Memory B cell (primary cell): ENCODE measurements at regions not wholly inside any gene's neighbourhood (a gene's known extent, or its start where the extent isn't known, plus 50 kb on each side); places are given as distances from the start of the nearest gene placed in this dataset.
"Not testable (repeated sequence)": the region's sequence is repeated elsewhere in the genome, so short reads cannot be mapped to it uniquely, and the experiment has no call there.

Experiments
- ATAC-seq: fragments of 150-1000 bp; cut with Tn5 transposase; 2 replicates; pipeline ENCODE4 v1.10.0; 2021; ENCODE audit warnings: low read depth, mild to moderate bottlenecking, moderate library complexity
- DNase-seq, 2 donors: peaks; one replicate each; pipeline ENCODE4 v3.0.0; 2022; ENCODE audit warnings: low spot score in 2 of 2
- H3K27ac Mint-ChIP-seq: one replicate; pipeline ENCODE4 v1.8.0; 2022; ENCODE audit warnings: mild to moderate bottlenecking, moderate library complexity, mixed read lengths
- H3K27me3 Mint-ChIP-seq: one replicate; pipeline ENCODE4 v1.8.0; 2022; ENCODE audit warnings: mixed read lengths
- H3K36me3 Mint-ChIP-seq: one replicate; pipeline ENCODE4 v1.8.0; 2022; ENCODE audit warnings: mild to moderate bottlenecking, mixed read lengths
- H3K4me1 Mint-ChIP-seq: one replicate; pipeline ENCODE4 v1.8.0; 2022; ENCODE audit warnings: mixed read lengths
- H3K4me3 Mint-ChIP-seq: one replicate; pipeline ENCODE4 v1.8.0; 2022; ENCODE audit warnings: mild to moderate bottlenecking, moderate library complexity, mixed read lengths
- H3K9me3 Mint-ChIP-seq: one replicate; pipeline ENCODE4 v1.8.0; 2022; ENCODE audit warnings: mixed read lengths

GRCh38 chr12:119931402-119931801 is 54.3 kb upstream of the CIT start:
- Mint-ChIP-seq H3K27ac (no peak overlapping the region), H3K4me1 (no peaks in the 10 kb centered on the region)

GRCh38 chr12:119932921-119933320 is 55.8 kb upstream of the CIT start:
- H3K9me3 Mint-ChIP-seq = no peaks in the 10 kb centered on the region
- H3K4me1 Mint-ChIP-seq = no peaks in the 10 kb centered on the region
- H3K27ac Mint-ChIP-seq = no peak overlapping the region
- ATAC-seq (no peak), DNase-seq (no peak)
- H3K36me3 Mint-ChIP-seq = no peaks in the 10 kb centered on the region
- H3K27me3 Mint-ChIP-seq = peaks cover 2% of the 10 kb centered on the region
- H3K4me3 Mint-ChIP-seq = no peak overlapping the region

More at GRCh38 chr12:119931402-119931801, 54.3 kb upstream of the CIT start:
- Mint-ChIP-seq H3K9me3 (no peaks in the 10 kb centered on the region), H3K4me3 (no peak overlapping the region), H3K27me3 (peaks cover 2% of the 10 kb centered on the region), H3K36me3 (no peaks in the 10 kb centered on the region)
- ATAC-seq = no peak
- no peak for DNase-seq

GRCh38 chr12:119934780-119935179 is 54.3 kb upstream of the BICDL1 start:
- H3K27me3 Mint-ChIP-seq, DNase-seq, H3K4me1 Mint-ChIP-seq, H3K9me3 Mint-ChIP-seq, H3K4me3 Mint-ChIP-seq, ATAC-seq, H3K27ac Mint-ChIP-seq, H3K36me3 Mint-ChIP-seq: not testable (repeated sequence)

- Mint-ChIP-seq H3K36me3 (no peaks in the 10 kb centered on the region), H3K4me3 (no peak overlapping the region), H3K27ac (no peak overlapping the region), H3K9me3 (no peaks in the 10 kb centered on the region), H3K4me1 (no peaks in the 10 kb centered on the region), H3K27me3 (peaks cover 3% of the 10 kb centered on the region)
- ATAC-seq = no peak
- DNase-seq = no peak
Measured at GRCh38 chr12:119936705-119937311, 52.2 kb upstream of the BICDL1 start.

GRCh38 chr12:119938049-119938667 is 50.9 kb upstream of the BICDL1 start:
- Mint-ChIP-seq H3K4me1 (no peaks in the 10 kb centered on the region), H3K27me3 (peaks cover 3% of the 10 kb centered on the region), H3K9me3 (no peaks in the 10 kb centered on the region), H3K27ac (no peak overlapping the region), H3K4me3 (no peak overlapping the region), H3K36me3 (no peaks in the 10 kb centered on the region)
- ATAC-seq = peak; percentile 74
- DNase-seq = peak; percentile 65 to 72
